NCI-H1105 treated with DMSO at 0.1 percent for 48 hours (cell line): ENCODE measurements at regions not wholly inside any gene's neighbourhood (a gene's known extent, or its start where the extent isn't known, plus 50 kb on each side); places are given as distances from the start of the nearest gene placed in this dataset.

ENCODE experiments used
- DNase-seq: peaks from one replicate; lab custom pipeline; 2025; lab: John Stamatoyannopoulos, UW

GRCh38 chr13:84570831-84571230 is 688.6 kb upstream of the SLITRK1 start:
- DNase-seq, result no peak

- no peak for DNase-seq
Observed at GRCh38 chr13:84569366-84569765, 687.1 kb upstream of the SLITRK1 start.

GRCh38 chr13:84567848-84568247 is 685.6 kb upstream of the SLITRK1 start:
- DNase-seq, result no peak

GRCh38 chr13:84566780-84567179 is 684.5 kb upstream of the SLITRK1 start:
- DNase-seq, result no peak

GRCh38 chr13:84563611-84564010 is 681.3 kb upstream of the SLITRK1 start:
- DNase-seq, result no peak

GRCh38 chr13:84553227-84553626 is 671.0 kb upstream of the SLITRK1 start:
- no peak for DNase-seq

- DNase-seq, result no peak
Observed at GRCh38 chr13:84543962-84544361, 661.7 kb upstream of the SLITRK1 start.

- no peak for DNase-seq
Observed at GRCh38 chr13:84542348-84542747, 660.1 kb upstream of the SLITRK1 start.

- no peak for DNase-seq
Observed at GRCh38 chr13:84536906-84537305, 654.6 kb upstream of the SLITRK1 start.

- no peak for DNase-seq
Observed at GRCh38 chr13:84528408-84529070, 646.3 kb upstream of the SLITRK1 start.

GRCh38 chr13:84525865-84526264 is 643.6 kb upstream of the SLITRK1 start:
- no peak for DNase-seq

- no peak for DNase-seq
Observed at GRCh38 chr13:84524586-84524985, 642.3 kb upstream of the SLITRK1 start.

GRCh38 chr13:84500016-84500415 is 617.7 kb upstream of the SLITRK1 start:
- no peak for DNase-seq

- DNase-seq, result no peak
Observed at GRCh38 chr13:84497613-84498012, 615.3 kb upstream of the SLITRK1 start.

- DNase-seq, result no peak
Observed at GRCh38 chr13:84491952-84492351, 609.7 kb upstream of the SLITRK1 start.

GRCh38 chr13:84487752-84488151 is 605.5 kb upstream of the SLITRK1 start:
- DNase-seq, result no peak

GRCh38 chr13:84481958-84482357 is 599.7 kb upstream of the SLITRK1 start:
- no peak for DNase-seq

GRCh38 chr13:84479656-84480055 is 597.4 kb upstream of the SLITRK1 start:
- no peak for DNase-seq

- DNase-seq, result no peak
Observed at GRCh38 chr13:84470528-84470927, 588.3 kb upstream of the SLITRK1 start.

GRCh38 chr13:84466461-84466860 is 584.2 kb upstream of the SLITRK1 start:
- DNase-seq, result no peak

GRCh38 chr13:84460989-84461388 is 578.7 kb upstream of the SLITRK1 start:
- no peak for DNase-seq

GRCh38 chr13:84455143-84455905 is 573.0 kb upstream of the SLITRK1 start:
- no peak for DNase-seq

- no peak for DNase-seq
Observed at GRCh38 chr13:84447640-84447978, 565.3 kb upstream of the SLITRK1 start.
